ENCODE measurements at regions not wholly inside any gene's neighbourhood (a gene's known extent, or its start where the extent isn't known, plus 50 kb on each side); places are given as distances from the start of the nearest gene placed in this dataset.
"Not testable (repeated sequence)": the region's sequence is repeated elsewhere in the genome, so short reads cannot be mapped to it uniquely, and the experiment has no call there.

DNA sequence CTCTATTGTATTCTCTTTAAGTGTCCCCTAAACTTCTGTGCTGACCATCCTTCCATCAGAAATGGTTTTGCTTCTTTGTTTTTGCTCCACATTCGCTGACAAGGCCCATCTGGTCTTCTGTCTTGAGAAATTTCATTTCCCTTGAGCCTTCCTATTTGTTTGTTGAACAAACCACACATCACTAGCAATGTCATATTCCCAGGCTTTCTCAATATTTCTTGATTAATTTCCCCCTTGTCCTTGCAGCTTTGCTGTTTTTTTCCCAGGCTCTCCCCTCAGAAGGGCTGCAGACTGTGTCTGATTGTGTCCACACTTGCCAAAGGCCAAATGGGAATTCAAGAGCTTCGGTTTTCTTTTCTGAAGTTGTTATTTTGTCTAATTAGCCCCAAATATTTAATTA lies 158.9 kb downstream of the MID1IP1 start:
- ChIA-PET CTCF (no interaction called here), POLR2A (no interaction called here)
- Histone ChIP-seq H3K9me3 (ENCODE audit: control insufficient read depth, insufficient read depth, low read depth, low read length) (no peaks in the 10 kb centered on the region), H3K4me1 (ENCODE audit: control insufficient read depth, insufficient read depth, low read length) (no peaks in the 10 kb centered on the region), H3K27ac (ENCODE audit: extremely low read depth, low read depth, low read length) (no peak overlapping the region), H3K4me3 (ENCODE audit: low read depth, low read length) (no peak overlapping the region), H3K36me3 (ENCODE audit: control insufficient read depth in 2 of 2, insufficient read depth in 1 of 2, low read length in 2 of 2) (no peaks in the 10 kb centered on the region)
- TF ChIP-seq ZNF37A (tag by site-specific recombination; IDR thresholded peaks at IDR 0.05) (no peak), ZNF23 (tag by site-specific recombination; IDR thresholded peaks at IDR 0.05; ENCODE audit: borderline replicate concordance) (no peak), ZNF311 (tag by site-specific recombination; IDR thresholded peaks at IDR 0.05; ENCODE audit: borderline replicate concordance) (no peak), MEIS1 (CRISPR knock-in tag; IDR thresholded peaks at IDR 0.05; ENCODE audit: borderline replicate concordance) (no peak), GFI1B (tag by site-specific recombination; IDR thresholded peaks at IDR 0.05) (no peak)

DNA sequence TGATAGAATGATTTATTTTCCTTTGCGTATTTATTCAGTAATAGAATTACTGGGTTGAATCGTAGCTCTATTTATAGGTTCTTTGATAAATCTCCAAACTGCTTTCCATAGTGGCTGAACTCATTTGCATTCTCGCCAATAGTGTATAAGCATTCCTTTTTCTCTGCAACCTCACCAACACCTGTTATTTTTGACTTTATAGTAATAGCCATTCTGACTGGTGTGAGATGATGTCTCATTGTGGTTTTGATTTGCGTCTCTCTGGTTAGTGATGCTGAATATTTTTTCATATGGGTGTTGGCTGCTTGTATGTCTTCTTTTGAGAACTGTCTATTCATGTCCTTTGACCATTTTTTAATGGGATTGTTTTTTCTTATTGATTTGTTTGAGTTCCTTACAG lies 160.7 kb downstream of the MID1IP1 start:
- ChIA-PET POLR2A (no interaction called here), CTCF (no interaction called here)
- no peak overlapping the region for H3K27ac ChIP-seq (ENCODE audit: extremely low read depth, low read depth, low read length)
- no peaks in the 10 kb centered on the region for H3K9me3 ChIP-seq (ENCODE audit: control insufficient read depth, insufficient read depth, low read depth, low read length)
- H3K4me1 ChIP-seq (ENCODE audit: control insufficient read depth, insufficient read depth, low read length): no peaks in the 10 kb centered on the region
- H3K36me3 ChIP-seq (ENCODE audit: control insufficient read depth in 2 of 2, insufficient read depth in 1 of 2, low read length in 2 of 2): no peaks in the 10 kb centered on the region
- TF ChIP-seq ZNF202 (tag by site-specific recombination; IDR thresholded peaks at IDR 0.05; ENCODE audit: borderline replicate concordance) (no peak), ZBTB1 (tag by site-specific recombination; IDR thresholded peaks at IDR 0.05) (no peak)
- H3K4me3 ChIP-seq (ENCODE audit: low read depth, low read length): no peak overlapping the region

DNA sequence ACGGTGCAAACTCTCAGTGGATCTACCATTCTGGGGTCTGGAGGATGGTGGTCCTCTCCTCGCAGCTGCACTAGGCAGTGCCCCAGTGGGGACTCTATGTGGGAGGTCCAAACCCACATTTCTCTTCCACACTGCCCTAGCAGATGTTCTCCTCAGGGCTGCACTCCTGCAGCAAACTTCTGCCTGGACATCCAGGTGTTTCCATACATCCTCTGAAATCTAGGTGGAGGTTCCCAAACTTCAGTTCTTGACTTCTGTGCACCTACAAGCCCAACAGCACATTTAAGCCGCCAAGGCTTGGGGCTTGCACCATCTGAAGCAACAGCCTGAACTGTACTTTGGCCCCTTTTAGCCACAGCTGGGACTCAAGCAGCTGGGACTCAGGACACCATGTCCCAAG lies 162.0 kb downstream of the MID1IP1 start:
- POLR2A ChIA-PET; H3K4me1 ChIP-seq (ENCODE audit: control insufficient read depth, insufficient read depth, low read length); H3K9me3 ChIP-seq (ENCODE audit: control insufficient read depth, insufficient read depth, low read depth, low read length); H3K36me3 ChIP-seq (ENCODE audit: control insufficient read depth in 2 of 2, insufficient read depth in 1 of 2, low read length in 2 of 2); H3K27ac ChIP-seq (ENCODE audit: extremely low read depth, low read depth, low read length); H3K4me3 ChIP-seq (ENCODE audit: low read depth, low read length); CTCF ChIA-PET: not testable (repeated sequence)
- peak; percentile 59; the same call in 1 of the 2 replicates for TF ChIP-seq TRIM28 (IDR thresholded peaks at IDR 0.05; ENCODE audit: borderline replicate concordance, low read length)
- TF ChIP-seq SETDB1 (IDR thresholded peaks at IDR 0.05; ENCODE audit: insufficient read length, low read length): peak; percentile 68

DNA sequence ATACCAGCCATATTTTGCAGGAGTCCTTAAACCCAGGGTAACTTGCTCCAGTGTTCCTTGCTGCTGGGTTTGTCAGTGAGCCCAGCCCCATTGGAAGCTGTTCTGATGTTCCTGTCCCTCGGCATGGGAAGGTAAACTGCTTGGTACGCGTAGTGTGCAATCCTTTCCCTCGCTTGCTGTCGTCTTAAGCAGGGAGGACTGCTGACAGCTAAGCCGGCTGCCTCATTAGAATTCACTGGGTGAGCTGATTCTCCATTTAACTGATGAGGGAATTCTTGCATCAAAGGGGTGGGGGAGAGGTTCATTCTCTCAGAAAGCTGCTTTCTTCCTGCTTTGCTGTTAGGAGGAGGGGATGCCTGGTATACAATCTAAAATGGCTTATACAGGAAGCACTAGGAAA lies 164.6 kb downstream of the MID1IP1 start:
- TF ChIP-seq ZBTB48 (tag by site-specific recombination; IDR thresholded peaks at IDR 0.05): no peak
- TF ChIP-seq ZNF121 (tag by site-specific recombination; IDR thresholded peaks at IDR 0.05): no peak
- Histone ChIP-seq H3K27ac (ENCODE audit: extremely low read depth, low read depth, low read length) (no peak overlapping the region), H3K9me3 (ENCODE audit: control insufficient read depth, insufficient read depth, low read depth, low read length) (no peaks in the 10 kb centered on the region), H3K36me3 (ENCODE audit: control insufficient read depth in 2 of 2, insufficient read depth in 1 of 2, low read length in 2 of 2) (no peaks in the 10 kb centered on the region), H3K4me1 (ENCODE audit: control insufficient read depth, insufficient read depth, low read length) (no peaks in the 10 kb centered on the region), H3K4me3 (ENCODE audit: low read depth, low read length) (no peak overlapping the region)
- ChIA-PET CTCF (no interaction called here), POLR2A (no interaction called here)

DNA sequence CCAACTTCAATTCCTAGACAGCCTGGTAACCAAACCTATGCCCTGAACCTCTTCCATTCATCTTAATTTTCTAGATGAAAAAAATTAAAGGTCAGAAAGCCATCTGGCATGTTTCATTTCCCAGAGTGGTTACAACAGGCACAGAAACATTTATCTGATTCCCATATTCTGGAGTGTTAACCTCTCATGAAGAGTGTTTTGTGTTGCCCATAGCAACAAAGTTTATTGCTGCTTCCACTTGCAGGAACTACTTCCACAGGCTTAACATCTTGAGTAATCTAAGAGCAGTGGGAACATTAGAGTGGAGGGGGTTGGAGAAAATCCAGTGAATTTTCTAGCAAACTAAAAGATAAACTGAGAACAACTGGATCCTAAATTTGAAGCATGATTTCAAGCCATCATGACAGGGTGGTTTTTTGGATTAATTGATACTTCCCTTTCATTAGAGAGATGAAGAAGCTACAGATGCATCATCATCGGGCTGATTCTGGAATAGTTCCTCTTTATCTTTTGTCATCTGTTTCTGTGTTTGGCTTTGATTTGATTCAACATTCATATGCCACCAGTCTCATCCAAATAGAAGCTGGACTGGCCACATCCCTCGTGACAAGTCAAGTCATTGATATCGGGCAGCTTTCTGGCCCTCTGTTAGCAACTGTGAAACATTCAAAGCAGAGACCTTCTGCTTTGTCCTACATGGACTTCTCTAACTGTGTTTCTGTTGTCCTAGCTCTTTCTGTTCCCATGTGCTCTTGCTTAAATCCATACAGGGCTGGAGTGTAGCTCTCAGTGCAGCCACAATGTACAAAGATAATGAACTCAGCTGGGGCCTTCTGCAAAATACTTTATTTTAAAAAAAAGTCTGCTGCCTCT lies 167.3 kb downstream of the MID1IP1 start:
- H3K4me1 ChIP-seq (ENCODE audit: control insufficient read depth, insufficient read depth, low read length): no peaks in the 10 kb centered on the region
- ChIA-PET CTCF (no interaction called here), POLR2A (no interaction called here)
- H3K27ac ChIP-seq (ENCODE audit: extremely low read depth, low read depth, low read length): no peak overlapping the region
- TF ChIP-seq ZNF416 (tag by site-specific recombination; IDR thresholded peaks at IDR 0.05) (no peak), HOXC10 (CRISPR knock-in tag; IDR thresholded peaks at IDR 0.05) (no peak)
- no peaks in the 10 kb centered on the region for H3K9me3 ChIP-seq (ENCODE audit: control insufficient read depth, insufficient read depth, low read depth, low read length)
- no peaks in the 10 kb centered on the region for H3K36me3 ChIP-seq (ENCODE audit: control insufficient read depth in 2 of 2, insufficient read depth in 1 of 2, low read length in 2 of 2)
- H3K4me3 ChIP-seq (ENCODE audit: low read depth, low read length): no peak overlapping the region

Data from HEK293 (cell line).